Neural crest cell (in vitro differentiated cells): ENCODE measurements at regions not wholly inside any gene's neighbourhood (a gene's known extent, or its start where the extent isn't known, plus 50 kb on each side); places are given as distances from the start of the nearest gene placed in this dataset.

Experiments used
- DNase-seq: peaks from one replicate; pipeline ENCODE4 v3.0.0; 2021; ENCODE audit warnings: low read depth, mixed read lengths, low spot score
- H3K27ac Mint-ChIP-seq: one replicate; pipeline ENCODE4 v1.8.0; 2021; ENCODE audit warnings: mild to moderate bottlenecking, mixed read lengths; ENCODE audit not compliant: unreplicated experiment
- H3K27me3 Mint-ChIP-seq: 2 replicates; pipeline ENCODE4 v1.8.0; 2021; ENCODE audit warnings: low read depth, mild to moderate bottlenecking, mixed read lengths
- H3K36me3 Mint-ChIP-seq: 2 replicates; pipeline ENCODE4 v1.8.0; 2021; ENCODE audit warnings: low read depth, mild to moderate bottlenecking, mixed read lengths
- H3K4me1 Mint-ChIP-seq: 2 replicates; pipeline ENCODE4 v1.8.0; 2021; ENCODE audit warnings: mixed read lengths
- H3K4me3 Mint-ChIP-seq: one replicate; pipeline ENCODE4 v1.8.0; 2021; ENCODE audit warnings: mild to moderate bottlenecking, mixed read lengths
- H3K9me3 Mint-ChIP-seq: 2 replicates; pipeline ENCODE4 v1.8.0; 2021; ENCODE audit warnings: mixed read lengths
- TF ChIP-seq, protein P1 (sequence below): fragments of 200-600 bp; sonication (generic); conservative IDR thresholded peaks from 2 replicates; pipeline ENCODE4 v1.5.0; 2021; ENCODE audit warnings: antibody characterized with exemption, mild to moderate bottlenecking

DNA sequence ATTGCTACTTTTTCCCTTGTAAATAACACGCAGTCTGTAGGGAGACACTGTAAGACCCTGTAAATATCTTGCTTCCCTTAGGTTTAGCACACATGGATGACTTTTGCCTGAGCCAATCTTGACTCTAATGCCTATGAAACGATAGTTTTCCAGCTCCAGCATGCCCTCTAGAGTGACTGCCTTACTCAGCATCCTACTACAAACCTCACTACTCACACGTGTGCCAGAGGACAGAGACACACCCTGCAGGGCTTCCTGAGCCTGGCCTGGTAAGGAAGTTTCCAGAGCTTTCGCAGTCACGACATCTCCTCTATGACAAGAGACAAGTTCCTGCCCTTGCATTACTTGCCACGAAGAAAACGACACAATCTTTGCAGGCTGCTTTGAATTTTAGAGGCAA, 138.1 kb downstream of the ATPSCKMT start:
- Mint-ChIP-seq H3K27ac (no peak overlapping the region), H3K27me3 (no peaks in the 10 kb centered on the region), H3K9me3 (no peaks in the 10 kb centered on the region), H3K4me1 (peaks cover 4% of the 10 kb centered on the region), H3K36me3 (no peaks in the 10 kb centered on the region), H3K4me3 (no peak overlapping the region)
- DNase-seq = peak; percentile 52
- TF ChIP-seq, protein P1, sequence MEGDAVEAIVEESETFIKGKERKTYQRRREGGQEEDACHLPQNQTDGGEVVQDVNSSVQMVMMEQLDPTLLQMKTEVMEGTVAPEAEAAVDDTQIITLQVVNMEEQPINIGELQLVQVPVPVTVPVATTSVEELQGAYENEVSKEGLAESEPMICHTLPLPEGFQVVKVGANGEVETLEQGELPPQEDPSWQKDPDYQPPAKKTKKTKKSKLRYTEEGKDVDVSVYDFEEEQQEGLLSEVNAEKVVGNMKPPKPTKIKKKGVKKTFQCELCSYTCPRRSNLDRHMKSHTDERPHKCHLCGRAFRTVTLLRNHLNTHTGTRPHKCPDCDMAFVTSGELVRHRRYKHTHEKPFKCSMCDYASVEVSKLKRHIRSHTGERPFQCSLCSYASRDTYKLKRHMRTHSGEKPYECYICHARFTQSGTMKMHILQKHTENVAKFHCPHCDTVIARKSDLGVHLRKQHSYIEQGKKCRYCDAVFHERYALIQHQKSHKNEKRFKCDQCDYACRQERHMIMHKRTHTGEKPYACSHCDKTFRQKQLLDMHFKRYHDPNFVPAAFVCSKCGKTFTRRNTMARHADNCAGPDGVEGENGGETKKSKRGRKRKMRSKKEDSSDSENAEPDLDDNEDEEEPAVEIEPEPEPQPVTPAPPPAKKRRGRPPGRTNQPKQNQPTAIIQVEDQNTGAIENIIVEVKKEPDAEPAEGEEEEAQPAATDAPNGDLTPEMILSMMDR = peak; percentile 62

DNA sequence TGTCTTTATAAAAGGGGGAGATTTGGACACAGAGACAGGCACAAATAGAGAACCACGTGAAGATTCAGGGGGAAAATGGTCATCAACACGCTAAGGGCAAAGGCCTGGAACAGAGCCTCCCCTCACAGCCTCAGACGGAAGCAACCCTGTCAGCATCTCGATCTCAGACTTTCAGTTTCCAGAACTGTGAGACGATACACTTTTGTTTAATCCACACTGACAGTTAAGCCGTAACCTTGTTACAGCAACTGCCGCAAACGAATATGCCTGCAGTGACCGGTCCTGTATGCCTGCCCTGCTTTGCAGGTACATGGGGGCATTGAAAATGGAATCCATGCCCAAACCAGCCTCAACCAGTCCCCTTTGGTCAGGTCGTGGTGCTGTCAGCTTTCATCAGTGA, 139.5 kb downstream of the ATPSCKMT start:
- Mint-ChIP-seq H3K27me3 (no peaks in the 10 kb centered on the region), H3K27ac (no peak overlapping the region), H3K36me3 (no peaks in the 10 kb centered on the region), H3K9me3 (peaks cover 2% of the 10 kb centered on the region), H3K4me1 (peaks cover 4% of the 10 kb centered on the region), H3K4me3 (no peak overlapping the region)
- TF ChIP-seq, protein P1 = no peak
- DNase-seq = no peak

DNA sequence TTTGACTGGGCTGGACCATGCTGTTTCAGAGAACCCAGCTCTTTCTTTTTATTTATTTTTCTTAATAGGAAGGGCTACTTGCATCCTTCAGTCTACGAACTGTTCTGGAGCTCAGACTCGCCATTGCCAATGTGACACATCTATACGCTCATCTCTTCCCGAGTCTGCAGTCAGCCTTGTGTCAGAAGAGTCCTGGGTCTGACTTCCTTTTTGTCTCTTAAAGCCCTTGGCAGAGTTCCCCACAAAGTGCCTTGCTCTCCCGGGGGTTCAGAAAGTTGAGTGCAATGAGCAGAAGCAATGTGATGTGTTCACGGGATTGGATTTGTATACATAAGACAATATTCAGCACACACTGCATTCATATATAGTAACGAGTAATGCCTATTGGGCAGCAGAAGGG, 140.4 kb downstream of the ATPSCKMT start:
- no peak overlapping the region for H3K27ac Mint-ChIP-seq
- no peaks in the 10 kb centered on the region for H3K36me3 Mint-ChIP-seq
- H3K9me3 Mint-ChIP-seq = peaks cover 2% of the 10 kb centered on the region
- H3K4me1 Mint-ChIP-seq = peaks cover 4% of the 10 kb centered on the region
- H3K27me3 Mint-ChIP-seq = no peaks in the 10 kb centered on the region
- TF ChIP-seq, protein P1 = no peak
- no peak overlapping the region for H3K4me3 Mint-ChIP-seq
- no peak for DNase-seq

DNA sequence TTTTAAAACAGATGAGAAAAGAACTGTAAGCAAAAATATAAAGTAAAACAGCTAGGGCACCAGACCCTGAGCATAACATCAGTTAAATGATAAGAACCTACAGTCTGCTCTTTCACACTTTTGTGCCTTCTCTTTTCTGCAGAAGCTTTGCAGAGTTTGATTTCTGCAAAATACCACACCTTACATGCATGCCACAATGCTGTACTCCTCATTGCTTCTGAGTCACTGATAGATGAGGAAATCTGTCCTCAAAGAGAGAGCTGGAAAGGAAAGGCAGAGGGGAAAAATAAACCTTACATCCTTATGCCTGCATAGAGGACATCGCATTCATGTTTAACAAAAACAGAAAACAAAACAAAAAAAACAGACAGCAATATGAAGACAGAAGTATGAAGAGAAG, 142.9 kb downstream of the ATPSCKMT start:
- Mint-ChIP-seq H3K4me1 (peaks cover 25% of the 10 kb centered on the region), H3K27ac (no peak overlapping the region), H3K4me3 (no peak overlapping the region), H3K36me3 (peaks cover 5% of the 10 kb centered on the region), H3K9me3 (peaks cover 4% of the 10 kb centered on the region), H3K27me3 (no peaks in the 10 kb centered on the region)
- no peak for DNase-seq
- TF ChIP-seq, protein P1 = no peak

DNA sequence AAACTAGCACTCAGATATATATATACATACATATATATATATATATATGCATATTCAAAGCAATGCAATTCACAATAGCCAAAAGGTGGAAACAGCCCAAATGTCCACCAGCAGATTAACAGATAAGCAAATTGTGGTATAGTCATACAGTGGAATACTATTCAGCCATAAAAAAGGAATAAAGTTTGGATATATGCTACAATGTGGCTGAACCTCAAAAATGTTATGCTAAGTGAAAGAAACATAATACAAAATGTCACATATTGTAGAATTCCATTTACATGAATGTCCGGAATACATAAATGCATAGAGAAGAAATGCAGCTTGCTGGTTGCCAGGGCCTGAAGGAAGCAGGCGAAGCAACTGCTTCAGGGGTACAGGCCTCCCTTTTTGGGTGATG, 143.4 kb downstream of the ATPSCKMT start:
- peaks cover 5% of the 10 kb centered on the region for H3K36me3 Mint-ChIP-seq
- no peaks in the 10 kb centered on the region for H3K27me3 Mint-ChIP-seq
- TF ChIP-seq, protein P1 = no peak
- DNase-seq = no peak
- peaks cover 4% of the 10 kb centered on the region for H3K9me3 Mint-ChIP-seq
- H3K4me1 Mint-ChIP-seq = peaks cover 25% of the 10 kb centered on the region
- H3K4me3 Mint-ChIP-seq = no peak overlapping the region
- H3K27ac Mint-ChIP-seq = no peak overlapping the region
